ENCODE measurements at regions not wholly inside any gene's neighbourhood (a gene's known extent, or its start where the extent isn't known, plus 50 kb on each side); places are given as distances from the start of the nearest gene placed in this dataset.

GRCh38 chr1:239436286-239436685 lies 49.9 kb downstream of the CHRM3 start:
- no peak for DNase-seq (ENCODE audit: low read depth)

- DNase-seq (ENCODE audit: low read depth) = no peak
These were observed 51.5 kb downstream of the CHRM3 start for GRCh38 chr1:239437822-239438221.

GRCh38 chr1:239438891-239439290 lies 52.5 kb downstream of the CHRM3 start:
- no peak for DNase-seq (ENCODE audit: low read depth)

GRCh38 chr1:239443361-239443760 lies 57.0 kb downstream of the CHRM3 start:
- no peak for DNase-seq (ENCODE audit: low read depth)

GRCh38 chr1:239446611-239447010 lies 60.2 kb downstream of the CHRM3 start:
- no peak for DNase-seq (ENCODE audit: low read depth)

GRCh38 chr1:239448911-239449310 lies 62.5 kb downstream of the CHRM3 start:
- DNase-seq (ENCODE audit: low read depth) = no peak

GRCh38 chr1:239455743-239456142 lies 69.4 kb downstream of the CHRM3 start:
- DNase-seq (ENCODE audit: low read depth) = no peak

GRCh38 chr1:239456788-239457187 lies 70.4 kb downstream of the CHRM3 start:
- DNase-seq (ENCODE audit: low read depth) = no peak

- no peak for DNase-seq (ENCODE audit: low read depth)
These were observed 71.2 kb downstream of the CHRM3 start for GRCh38 chr1:239457491-239458143.

GRCh38 chr1:239458144-239458500 lies 71.8 kb downstream of the CHRM3 start:
- DNase-seq (ENCODE audit: low read depth) = no peak

GRCh38 chr1:239467730-239468129 lies 81.4 kb downstream of the CHRM3 start:
- DNase-seq (ENCODE audit: low read depth) = no peak

GRCh38 chr1:239478069-239478468 lies 91.7 kb downstream of the CHRM3 start:
- no peak for DNase-seq (ENCODE audit: low read depth)

- no peak for DNase-seq (ENCODE audit: low read depth)
These were observed 97.0 kb downstream of the CHRM3 start for GRCh38 chr1:239483391-239483790.

GRCh38 chr1:239493811-239494414 lies 107.5 kb downstream of the CHRM3 start:
- peak; percentile 14 for DNase-seq (ENCODE audit: low read depth)

GRCh38 chr1:239505094-239505493 lies 118.7 kb downstream of the CHRM3 start:
- DNase-seq (ENCODE audit: low read depth) = no peak

- DNase-seq (ENCODE audit: low read depth) = no peak
These were observed 121.5 kb downstream of the CHRM3 start for GRCh38 chr1:239507826-239508225.

- no peak for DNase-seq (ENCODE audit: low read depth)
These were observed 125.5 kb downstream of the CHRM3 start for GRCh38 chr1:239511875-239512274.

GRCh38 chr1:239516579-239516978 lies 130.2 kb downstream of the CHRM3 start:
- no peak for DNase-seq (ENCODE audit: low read depth)

- DNase-seq (ENCODE audit: low read depth) = no peak
These were observed 140.0 kb downstream of the CHRM3 start for GRCh38 chr1:239526391-239526790.

- no peak for DNase-seq (ENCODE audit: low read depth)
These were observed 140.8 kb downstream of the CHRM3 start for GRCh38 chr1:239527051-239527693.

GRCh38 chr1:239536165-239536849 lies 149.9 kb downstream of the CHRM3 start:
- DNase-seq (ENCODE audit: low read depth) = no peak

- DNase-seq (ENCODE audit: low read depth) = no peak
These were observed 151.4 kb downstream of the CHRM3 start for GRCh38 chr1:239537795-239538194.

Data from HS-27A (cell line).